Mucosa of gallbladder (tissue), 1 donor: ENCODE measurements at regions not wholly inside any gene's neighbourhood (a gene's known extent, or its start where the extent isn't known, plus 50 kb on each side); places are given as distances from the start of the nearest gene placed in this dataset.
"Not testable (repeated sequence)": the region's sequence is repeated elsewhere in the genome, so short reads cannot be mapped to it uniquely, and the experiment has no call there.

Source experiments
- DNase-seq: peaks from one replicate; pipeline ENCODE4 v3.0.0-alpha.2; 2020; ENCODE audit warnings: low spot score
- donor health status: DM: no; HTN: no; CAD: no.

GRCh38 chrX:109782994-109783700, 50.1 kb upstream of the ACSL4 start:
- DNase-seq: no peak

DNA sequence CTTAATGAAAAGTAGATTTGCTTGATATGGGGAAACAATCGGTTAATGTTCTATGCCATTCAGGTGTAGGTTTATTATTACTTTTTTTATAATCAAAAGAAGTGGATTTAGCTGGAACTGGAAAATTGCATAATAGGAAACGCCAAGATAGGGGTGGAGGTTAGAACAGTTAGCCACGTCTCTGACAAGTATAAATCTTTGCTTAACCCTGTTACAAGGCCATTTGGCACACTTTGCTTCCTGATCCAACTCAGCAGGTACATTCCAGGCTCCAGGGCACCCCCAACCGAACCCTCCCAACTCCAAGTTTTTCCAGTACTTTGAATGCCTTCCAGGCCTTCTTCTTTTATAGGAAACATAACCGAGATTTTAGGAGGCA, 50.6 kb upstream of the ACSL4 start:
- no peak for DNase-seq

DNA sequence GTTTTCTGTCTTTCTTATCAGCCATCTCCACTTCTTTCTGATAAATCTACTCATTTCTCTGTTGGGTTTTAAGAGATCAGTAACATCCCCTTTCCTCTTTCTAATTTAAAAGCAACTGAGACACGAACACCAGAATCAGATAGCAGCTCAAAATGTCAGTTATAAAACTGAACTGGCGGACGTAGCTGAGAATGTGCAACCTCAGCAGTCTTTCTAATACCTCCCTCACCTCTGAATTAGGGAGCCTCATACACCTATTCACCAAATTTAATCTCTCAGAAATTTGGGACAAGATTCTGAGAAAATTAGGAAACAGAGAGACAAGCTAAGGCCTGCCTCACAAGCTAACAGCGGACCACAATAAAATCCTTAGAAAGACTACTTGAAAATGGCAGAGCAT, 52.0 kb upstream of the ACSL4 start:
- DNase-seq: no peak

DNA sequence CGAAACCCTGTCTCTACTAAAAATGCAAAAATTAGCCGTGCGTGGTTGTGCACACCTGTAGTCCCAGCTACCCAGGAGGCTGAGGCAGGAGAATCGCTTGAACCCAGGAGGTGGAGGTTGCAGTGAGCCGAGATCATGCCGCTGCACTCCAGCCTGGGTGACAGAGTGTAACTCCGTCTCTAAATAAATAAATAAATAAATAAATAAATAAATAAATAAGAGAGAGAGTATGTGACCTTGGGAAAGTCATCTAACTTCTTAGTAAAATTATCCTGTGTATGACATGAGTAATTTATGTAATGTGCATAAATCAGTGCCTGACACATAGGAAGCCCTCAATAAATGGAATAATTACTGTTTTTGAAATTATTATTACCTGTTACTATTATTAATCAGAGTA, 57.5 kb upstream of the ACSL4 start:
- DNase-seq: not testable (repeated sequence)

DNA sequence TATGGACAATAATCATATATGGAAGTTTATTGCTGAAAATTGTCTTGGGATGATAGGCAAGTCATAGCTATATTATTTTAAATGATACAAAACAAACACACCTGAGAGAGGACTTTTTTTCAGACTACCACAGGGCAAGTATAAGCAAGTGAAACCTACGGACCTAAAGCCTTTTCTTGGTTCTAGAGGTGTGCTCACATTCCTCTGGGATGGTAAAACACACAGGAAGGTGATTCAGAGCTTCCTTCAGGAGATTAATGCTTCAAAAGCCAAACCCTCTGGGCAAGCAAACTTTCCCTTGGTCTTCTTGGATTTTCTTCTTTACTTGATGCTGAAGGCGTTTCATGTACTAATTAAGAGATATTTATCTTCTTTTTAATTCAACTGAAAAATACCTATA, 60.1 kb upstream of the ACSL4 start:
- no peak for DNase-seq

- no peak for DNase-seq
Measured at GRCh38 chrX:109795682-109796081, 62.6 kb upstream of the ACSL4 start.

DNA sequence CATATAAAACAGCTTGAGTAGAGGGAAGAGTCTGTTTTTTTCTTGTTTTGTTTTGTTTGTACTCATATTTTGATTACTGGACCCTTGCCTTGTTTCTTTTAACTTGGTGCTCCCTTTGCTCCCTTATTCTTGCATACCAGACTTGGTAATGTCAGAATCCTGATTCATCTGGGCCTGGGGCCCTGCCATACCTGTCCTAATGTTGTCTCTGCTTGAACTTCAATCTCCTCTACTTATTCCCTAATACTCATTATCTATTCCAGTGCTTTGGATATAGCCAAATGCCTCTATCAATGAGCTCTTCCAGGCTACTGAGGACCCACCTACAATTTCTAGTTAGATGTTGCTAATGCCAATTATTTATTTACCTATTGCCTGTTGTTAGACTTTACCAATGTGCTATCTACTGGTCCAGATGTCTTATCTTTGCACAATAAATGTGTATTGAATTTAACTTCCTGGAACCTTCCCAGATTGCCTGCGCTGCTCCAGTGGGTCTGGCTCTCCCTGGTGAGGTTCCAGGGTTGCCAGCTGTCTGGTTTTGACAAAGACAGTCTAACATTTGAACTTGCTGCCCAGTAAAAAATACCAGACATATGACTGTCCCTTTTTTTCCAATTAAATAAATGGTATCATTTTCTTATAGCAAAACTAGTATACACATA, 64.4 kb upstream of the ACSL4 start:
- no peak for DNase-seq

DNA sequence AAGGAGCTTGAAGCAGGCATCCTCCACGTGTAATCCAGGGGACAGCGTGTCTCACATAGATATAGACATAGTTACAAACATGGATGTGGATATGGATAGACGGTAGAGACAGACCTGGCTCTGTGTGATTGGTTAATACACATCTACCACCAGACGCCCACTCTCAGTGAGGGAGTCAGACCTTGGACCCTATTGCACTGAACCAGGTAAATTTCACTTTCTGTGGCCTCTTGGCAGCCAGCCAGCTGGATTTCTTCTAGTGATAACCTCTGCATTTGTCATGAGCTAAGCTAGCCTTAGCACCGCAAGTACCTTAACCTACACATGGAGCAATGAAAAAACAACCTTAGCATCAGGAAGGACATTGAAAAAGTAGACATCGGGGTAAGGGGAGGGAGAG, 79.2 kb upstream of the ACSL4 start:
- DNase-seq: no peak

DNA sequence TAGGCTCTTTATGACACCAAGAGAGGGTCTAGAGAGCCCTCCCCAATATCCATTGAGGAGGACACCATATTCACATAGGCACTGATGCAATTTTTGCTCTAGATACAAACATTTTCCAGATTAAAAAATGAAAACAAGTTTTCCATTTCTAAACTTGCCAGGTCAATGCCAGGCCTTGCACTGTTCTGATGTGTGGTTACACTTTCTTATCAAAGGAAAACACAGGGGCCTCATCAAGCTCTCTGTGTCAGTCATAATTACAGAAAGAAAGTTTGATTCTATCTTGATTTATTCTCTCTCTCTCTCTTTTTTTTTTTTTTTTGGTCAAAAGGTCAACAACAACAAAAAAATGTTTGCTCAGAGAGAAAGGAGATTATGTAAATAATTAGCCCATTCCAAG, 80.2 kb upstream of the ACSL4 start:
- DNase-seq: no peak

- DNase-seq: no peak
Measured at GRCh38 chrX:109818976-109819375, 85.9 kb upstream of the ACSL4 start.

DNA sequence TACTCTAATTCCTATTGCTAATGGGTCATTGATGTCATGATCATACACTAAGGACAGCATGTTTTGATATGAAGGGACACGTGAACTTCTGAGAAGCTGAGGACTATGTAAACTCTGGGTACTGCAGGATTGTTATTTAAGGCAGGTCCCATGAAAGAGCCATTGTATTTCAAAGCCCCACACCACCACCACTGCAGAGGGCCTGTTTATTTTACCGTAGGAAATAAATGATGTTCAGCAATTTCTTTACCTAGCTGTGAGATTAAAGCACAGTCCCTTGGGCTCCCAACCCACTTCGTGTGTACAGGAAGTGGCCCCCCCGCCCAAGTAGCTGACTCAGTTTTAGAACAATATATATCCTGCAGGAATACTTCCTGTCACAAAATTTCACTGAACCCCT, 89.8 kb upstream of the ACSL4 start:
- no peak for DNase-seq

GRCh38 chrX:109826954-109827708, 94.1 kb upstream of the ACSL4 start:
- no peak for DNase-seq

- no peak for DNase-seq
Measured at GRCh38 chrX:109827772-109828171, 94.7 kb upstream of the ACSL4 start.

DNA sequence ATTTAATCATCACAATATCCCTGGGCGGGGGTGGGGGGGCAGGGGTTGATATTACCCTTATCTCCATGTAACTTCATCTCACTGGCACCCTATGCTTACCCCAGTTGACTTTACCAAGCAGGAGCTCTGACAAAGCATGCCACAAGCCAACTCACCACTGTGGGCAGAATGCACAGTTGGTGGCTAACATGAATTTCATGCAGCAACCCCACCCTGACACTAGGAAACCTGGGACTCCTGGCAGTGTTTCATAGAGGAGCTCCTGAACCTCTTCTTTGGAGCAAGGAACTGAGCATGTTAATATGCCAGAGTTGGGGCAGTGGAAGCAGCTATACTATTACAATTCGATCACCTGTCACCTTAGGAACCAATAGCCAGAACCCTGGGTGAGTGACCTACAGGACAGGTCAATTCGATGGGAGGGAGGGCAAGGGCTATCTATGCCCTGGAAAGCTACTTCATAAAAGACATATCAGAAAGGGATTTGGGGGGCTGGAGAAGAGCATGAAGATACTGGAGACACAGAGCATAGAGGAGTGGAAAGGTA, 97.2 kb upstream of the ACSL4 start:
- no peak for DNase-seq

GRCh38 chrX:109830704-109831206, 97.7 kb upstream of the ACSL4 start:
- no peak for DNase-seq

DNA sequence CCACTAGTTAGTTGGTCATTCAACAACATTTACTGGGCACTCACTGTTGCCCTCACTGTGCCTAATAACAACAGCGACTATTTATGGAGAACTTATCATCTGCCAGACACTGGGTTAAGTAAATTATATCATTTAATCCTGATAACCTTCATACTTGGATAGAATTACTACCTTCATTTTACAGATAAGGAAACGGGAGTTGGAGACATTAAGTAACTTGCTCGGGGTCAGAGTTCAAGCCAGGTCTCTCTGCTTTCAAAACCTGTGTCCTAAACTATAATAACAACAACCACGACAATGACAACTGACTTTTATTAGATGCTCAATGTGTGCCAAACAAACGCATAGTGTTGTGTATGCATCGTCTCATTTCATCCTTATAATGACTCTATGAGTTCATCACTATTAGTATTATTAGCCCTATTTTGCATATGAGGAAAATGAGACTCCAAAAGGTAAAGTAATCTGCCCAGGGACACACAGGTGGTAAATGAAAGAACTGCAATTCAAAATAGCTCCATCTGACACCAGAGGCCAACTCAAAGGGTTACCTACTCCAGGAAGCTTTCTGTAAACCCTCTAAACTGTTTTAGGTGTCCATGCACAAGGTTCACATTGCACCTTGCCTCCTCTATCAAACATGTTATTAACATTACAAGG, 98.4 kb upstream of the ACSL4 start:
- no peak for DNase-seq

DNA sequence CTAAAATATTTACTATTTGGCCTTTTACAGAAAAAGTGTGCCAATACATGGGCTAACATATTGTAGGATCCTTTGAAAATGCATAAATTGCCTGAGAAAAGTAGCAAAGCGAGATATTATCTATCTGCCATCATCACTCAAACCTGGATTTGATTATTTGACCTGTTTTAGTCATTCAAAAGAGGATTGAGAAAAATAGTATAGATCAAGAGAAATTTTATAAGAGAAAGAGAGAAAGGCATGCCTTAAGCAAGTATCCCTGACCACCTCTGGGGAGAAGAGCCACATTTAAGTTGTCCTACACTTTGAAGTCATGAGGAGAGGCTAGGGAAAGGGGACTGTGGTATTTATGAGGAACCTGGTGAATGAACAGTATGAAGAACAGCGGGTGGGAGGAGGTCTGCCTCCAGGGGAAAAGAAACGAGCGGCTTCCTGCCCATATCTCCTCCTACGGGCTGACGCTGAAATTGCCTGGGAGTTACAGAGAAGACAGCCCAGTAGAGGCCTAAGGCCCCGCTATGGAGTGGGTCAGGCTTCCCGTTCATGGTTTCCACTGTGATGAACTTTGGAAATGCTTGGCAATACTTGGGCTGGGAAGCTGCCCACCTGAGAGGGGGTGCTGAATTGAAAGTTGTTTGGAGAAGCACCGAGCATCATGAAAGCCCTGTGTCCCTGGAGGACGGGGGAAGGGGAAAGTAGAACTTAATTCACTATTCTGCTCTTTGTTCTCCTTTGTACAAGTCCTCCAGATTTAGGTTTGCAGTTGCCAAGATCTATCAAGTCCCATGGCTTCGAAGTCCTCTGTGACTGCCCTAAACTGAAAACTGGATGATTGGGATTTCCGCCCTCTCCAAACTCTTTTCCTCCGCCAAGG, 106.9 kb upstream of the ACSL4 start:
- no peak for DNase-seq

GRCh38 chrX:109840585-109840984, 107.5 kb upstream of the ACSL4 start:
- DNase-seq: peak; percentile 34

DNA sequence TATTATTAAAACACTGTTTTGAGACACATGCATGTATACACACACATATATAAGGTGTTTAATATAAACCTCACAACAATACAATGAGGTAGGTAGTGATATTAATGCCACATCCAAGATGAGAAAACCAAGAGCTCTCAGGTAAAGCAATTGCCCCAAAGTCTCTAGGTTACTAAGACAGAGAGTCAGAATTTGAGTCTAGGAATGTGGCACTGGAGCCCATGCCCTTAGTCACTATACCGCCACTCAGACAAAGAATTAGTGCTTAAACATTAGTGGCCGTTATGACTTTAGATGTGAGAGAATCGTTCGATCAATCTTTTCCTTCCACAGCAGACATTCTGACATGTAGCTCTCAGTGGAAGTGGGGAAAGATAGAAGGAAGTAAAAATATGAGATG, 108.2 kb upstream of the ACSL4 start:
- DNase-seq: no peak

DNA sequence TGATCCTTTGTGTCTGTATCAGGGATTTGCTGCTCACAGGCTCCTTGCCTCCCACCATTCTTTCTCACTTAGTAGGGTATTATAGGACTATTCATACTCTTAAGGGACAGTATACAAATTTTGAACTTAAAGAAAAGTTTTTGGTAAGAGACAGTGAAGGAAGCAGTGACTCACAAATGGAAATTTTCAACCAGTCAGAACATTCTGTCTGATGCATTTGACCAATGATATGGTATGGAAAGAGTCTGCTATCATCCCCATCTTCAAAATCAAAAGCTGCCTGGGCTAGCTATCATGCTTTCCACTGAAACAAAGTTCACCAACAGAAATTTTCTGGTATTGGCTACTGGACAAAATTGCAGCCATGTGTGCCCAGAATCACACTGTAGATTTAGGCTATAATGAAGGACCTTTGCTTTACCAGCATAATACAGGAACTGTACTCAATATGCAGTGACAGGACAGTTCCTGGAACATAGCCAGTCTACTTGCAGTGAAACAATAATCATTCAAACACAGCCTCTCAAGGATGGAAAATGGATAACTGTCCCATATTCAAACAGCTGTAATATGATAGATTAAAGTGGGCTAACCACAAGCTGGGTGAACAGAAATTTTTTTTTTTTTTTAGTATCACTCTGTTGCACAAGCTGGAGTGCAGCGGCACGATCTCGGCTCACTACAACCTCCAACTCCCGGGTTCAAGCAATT, 109.0 kb upstream of the ACSL4 start:
- DNase-seq: no peak
